Osteocyte (in vitro differentiated cells): ENCODE measurements at regions not wholly inside any gene's neighbourhood (a gene's known extent, or its start where the extent isn't known, plus 50 kb on each side); places are given as distances from the start of the nearest gene placed in this dataset.
A peak's percentile ranks its signal among the peaks of the same experiment; 100 is the strongest.

Experiments
- DNase-seq: peaks from one replicate; pipeline ENCODE4 v3.0.0; 2021; ENCODE audit warnings: mixed read lengths; ENCODE audit not compliant: unreplicated experiment; ENCODE audit errors: extremely low spot score
- H3K27ac Mint-ChIP-seq: one replicate; pipeline ENCODE4 v1.8.0; 2021; ENCODE audit warnings: mild to moderate bottlenecking, mixed read lengths; ENCODE audit not compliant: unreplicated experiment
- H3K27me3 Mint-ChIP-seq: one replicate; pipeline ENCODE4 v1.8.0; 2021; ENCODE audit warnings: mixed read lengths; ENCODE audit not compliant: unreplicated experiment
- H3K36me3 Mint-ChIP-seq: one replicate; pipeline ENCODE4 v1.8.0; 2021; ENCODE audit warnings: mixed read lengths; ENCODE audit not compliant: unreplicated experiment
- H3K4me1 Mint-ChIP-seq: one replicate; pipeline ENCODE4 v1.8.0; 2021; ENCODE audit warnings: mixed read lengths; ENCODE audit not compliant: unreplicated experiment
- H3K4me3 Mint-ChIP-seq: one replicate; pipeline ENCODE4 v1.8.0; 2021; ENCODE audit warnings: mild to moderate bottlenecking, moderate library complexity, mixed read lengths; ENCODE audit not compliant: unreplicated experiment
- H3K9me3 Mint-ChIP-seq: one replicate; pipeline ENCODE4 v1.8.0; 2021; ENCODE audit warnings: mixed read lengths; ENCODE audit not compliant: unreplicated experiment
- TF ChIP-seq, protein P1 (sequence below): fragments of 200-600 bp; sonication (generic); IDR thresholded peaks from 2 replicates; pipeline ENCODE4 v1.5.0; 2021; ENCODE audit warnings: antibody characterized with exemption, mild to moderate bottlenecking, moderate library complexity

DNA sequence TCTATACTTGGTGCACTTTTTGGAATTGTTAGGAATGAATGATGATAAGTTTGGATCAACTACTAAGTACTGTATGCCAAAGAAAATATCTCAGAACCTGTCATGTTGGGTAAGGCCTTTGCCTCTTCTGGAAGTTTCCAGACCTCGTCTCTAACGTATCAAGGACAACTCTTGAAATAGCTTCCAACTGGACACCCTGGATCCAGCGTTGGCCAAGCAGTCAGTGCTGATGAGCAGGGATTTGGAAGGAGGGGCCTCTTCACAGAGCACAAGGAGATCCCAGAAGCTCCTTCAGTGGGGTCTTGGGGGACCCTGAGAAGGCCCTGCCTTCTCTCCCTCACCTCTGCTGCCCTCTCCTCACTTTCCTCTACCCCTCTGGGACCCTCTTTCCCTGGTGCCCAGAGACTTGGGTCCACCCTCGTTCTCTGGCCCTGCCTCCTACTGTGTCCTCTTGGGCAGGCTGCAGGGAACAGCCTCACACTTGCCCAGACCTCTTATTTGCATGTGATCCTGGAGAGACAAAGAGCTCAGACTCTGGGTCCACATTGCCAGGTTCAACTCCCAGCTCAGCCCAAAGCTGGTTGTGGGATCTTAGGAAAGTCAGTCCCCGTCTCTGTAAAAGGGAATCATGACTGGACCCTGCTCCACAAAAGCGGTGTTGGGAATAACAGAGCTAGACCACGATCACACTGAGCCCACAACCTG lies 145.8 kb downstream of the COL6A3 start:
- Mint-ChIP-seq H3K4me1 (peaks cover 54% of the 10 kb centered on the region), H3K27me3 (no peaks in the 10 kb centered on the region), H3K4me3 (no peak overlapping the region), H3K36me3 (peaks cover 2% of the 10 kb centered on the region), H3K27ac (no peak overlapping the region), H3K9me3 (peaks cover 5% of the 10 kb centered on the region)
- no peak for DNase-seq
- TF ChIP-seq, protein P1, sequence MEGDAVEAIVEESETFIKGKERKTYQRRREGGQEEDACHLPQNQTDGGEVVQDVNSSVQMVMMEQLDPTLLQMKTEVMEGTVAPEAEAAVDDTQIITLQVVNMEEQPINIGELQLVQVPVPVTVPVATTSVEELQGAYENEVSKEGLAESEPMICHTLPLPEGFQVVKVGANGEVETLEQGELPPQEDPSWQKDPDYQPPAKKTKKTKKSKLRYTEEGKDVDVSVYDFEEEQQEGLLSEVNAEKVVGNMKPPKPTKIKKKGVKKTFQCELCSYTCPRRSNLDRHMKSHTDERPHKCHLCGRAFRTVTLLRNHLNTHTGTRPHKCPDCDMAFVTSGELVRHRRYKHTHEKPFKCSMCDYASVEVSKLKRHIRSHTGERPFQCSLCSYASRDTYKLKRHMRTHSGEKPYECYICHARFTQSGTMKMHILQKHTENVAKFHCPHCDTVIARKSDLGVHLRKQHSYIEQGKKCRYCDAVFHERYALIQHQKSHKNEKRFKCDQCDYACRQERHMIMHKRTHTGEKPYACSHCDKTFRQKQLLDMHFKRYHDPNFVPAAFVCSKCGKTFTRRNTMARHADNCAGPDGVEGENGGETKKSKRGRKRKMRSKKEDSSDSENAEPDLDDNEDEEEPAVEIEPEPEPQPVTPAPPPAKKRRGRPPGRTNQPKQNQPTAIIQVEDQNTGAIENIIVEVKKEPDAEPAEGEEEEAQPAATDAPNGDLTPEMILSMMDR = no peak

DNA sequence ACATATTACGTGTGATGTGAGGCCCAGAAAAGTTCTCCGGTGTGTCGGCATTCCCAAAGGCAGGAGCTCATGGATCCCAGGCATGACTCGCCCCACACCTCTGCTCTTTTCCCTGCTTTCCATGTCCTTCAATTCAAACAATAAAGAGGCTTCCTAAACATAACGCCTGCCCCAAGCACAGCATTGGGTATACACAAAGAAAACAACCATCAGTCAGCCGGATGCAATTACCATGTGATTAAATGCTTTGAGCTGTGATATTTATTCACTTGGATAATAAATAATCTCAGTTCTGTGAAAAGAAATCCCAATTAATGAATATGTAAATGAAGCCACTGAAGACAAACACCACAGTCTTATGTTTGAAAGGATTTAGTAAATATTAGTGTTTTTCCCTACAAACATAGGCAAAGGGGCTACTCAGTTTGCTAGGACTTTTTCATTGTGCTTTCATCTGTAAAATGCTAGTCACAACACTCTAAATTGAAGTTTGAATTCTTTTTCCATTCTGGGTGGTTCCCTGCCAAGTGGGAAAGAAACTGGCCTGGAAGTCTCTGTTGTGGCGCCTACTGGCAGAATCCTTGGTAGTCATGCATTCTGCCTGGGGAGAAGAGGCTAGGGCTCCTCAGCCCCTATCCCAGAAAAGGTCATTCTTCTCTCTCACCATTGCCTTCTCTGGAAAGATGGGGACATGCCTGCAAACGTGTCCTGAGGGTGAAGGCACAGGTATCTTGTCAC lies 144.7 kb downstream of the COL6A3 start:
- Mint-ChIP-seq H3K9me3 (peaks cover 5% of the 10 kb centered on the region), H3K27me3 (no peaks in the 10 kb centered on the region), H3K27ac (no peak overlapping the region), H3K4me3 (no peak overlapping the region), H3K36me3 (peaks cover 2% of the 10 kb centered on the region), H3K4me1 (peaks cover 43% of the 10 kb centered on the region)
- no peak for DNase-seq
- TF ChIP-seq, protein P1 = no peak

DNA sequence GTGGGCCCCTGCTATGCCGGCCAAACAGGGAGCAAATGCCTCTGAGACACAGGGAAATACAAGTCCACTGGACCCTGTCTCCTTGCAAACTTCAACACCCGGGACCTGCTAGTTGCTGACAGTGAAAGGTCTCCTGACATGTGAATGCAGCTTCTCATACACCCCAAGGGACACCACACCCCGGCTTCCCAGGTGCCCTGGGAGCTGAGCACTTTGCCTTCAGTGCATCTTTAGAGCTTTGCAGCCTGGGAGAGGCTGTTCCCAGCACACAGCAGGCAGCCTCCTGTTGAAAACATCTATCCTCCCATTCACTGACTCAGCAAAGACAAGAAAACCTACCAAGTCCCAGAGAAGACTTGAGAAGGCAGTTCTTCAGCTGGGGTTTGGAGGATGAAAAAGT lies 143.4 kb downstream of the COL6A3 start:
- TF ChIP-seq, protein P1 = no peak
- Mint-ChIP-seq H3K9me3 (peaks cover 5% of the 10 kb centered on the region), H3K27ac (peak overlapping the region; percentile 85), H3K27me3 (no peaks in the 10 kb centered on the region), H3K4me3 (peak overlapping the region; percentile 12), H3K36me3 (peaks cover 2% of the 10 kb centered on the region), H3K4me1 (peaks cover 35% of the 10 kb centered on the region)
- no peak for DNase-seq

DNA sequence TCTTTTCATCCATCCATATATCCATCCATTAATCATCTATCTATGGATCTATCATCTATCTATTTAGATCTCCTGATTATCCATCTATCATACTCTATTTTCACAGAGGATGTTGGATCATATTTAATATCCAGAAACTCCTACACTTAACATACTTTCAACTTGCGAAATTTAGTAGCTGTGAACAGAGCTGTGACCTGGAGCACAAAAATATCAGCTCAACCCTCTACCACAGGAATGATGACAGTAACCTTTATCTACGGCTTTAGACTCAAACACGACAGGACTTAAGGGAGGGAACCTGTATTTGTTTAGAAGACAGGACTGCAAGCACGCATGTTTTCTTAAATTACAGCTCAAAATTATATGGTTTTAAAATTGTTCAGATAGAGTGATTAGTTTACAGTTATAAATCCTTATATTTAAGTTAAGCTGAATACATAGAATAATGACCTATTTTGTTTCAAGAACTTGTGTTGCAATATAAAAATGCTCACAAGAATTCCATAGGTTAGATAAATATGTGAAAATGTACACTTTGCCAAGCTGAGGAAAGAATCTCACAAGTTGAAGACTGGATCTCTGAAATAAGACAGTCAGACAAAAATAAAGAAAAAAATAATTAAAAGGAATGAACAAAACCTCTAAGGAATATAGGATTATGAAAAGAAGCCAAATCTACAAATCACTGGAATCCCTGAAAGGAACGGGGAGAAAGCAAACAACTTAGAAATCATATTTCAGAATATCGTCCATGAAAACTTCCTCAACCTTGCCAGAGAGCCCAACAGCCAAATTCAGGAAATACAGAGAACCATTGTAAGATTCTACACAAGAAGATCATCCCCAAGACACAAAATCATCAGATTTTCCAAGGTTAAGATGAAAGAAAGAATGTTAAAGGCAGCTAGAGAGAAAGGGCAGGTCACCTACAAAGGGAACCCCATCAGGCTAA lies 142.0 kb downstream of the COL6A3 start:
- no peak for DNase-seq
- Mint-ChIP-seq H3K4me3 (no peak overlapping the region), H3K4me1 (peaks cover 35% of the 10 kb centered on the region), H3K9me3 (peaks cover 14% of the 10 kb centered on the region), H3K36me3 (peaks cover 2% of the 10 kb centered on the region), H3K27ac (peak overlapping the region; percentile 85), H3K27me3 (no peaks in the 10 kb centered on the region)
- TF ChIP-seq, protein P1 = no peak
